ENCODE measurements at regions not wholly inside any gene's neighbourhood (a gene's known extent, or its start where the extent isn't known, plus 50 kb on each side); places are given as distances from the start of the nearest gene placed in this dataset.

DNA sequence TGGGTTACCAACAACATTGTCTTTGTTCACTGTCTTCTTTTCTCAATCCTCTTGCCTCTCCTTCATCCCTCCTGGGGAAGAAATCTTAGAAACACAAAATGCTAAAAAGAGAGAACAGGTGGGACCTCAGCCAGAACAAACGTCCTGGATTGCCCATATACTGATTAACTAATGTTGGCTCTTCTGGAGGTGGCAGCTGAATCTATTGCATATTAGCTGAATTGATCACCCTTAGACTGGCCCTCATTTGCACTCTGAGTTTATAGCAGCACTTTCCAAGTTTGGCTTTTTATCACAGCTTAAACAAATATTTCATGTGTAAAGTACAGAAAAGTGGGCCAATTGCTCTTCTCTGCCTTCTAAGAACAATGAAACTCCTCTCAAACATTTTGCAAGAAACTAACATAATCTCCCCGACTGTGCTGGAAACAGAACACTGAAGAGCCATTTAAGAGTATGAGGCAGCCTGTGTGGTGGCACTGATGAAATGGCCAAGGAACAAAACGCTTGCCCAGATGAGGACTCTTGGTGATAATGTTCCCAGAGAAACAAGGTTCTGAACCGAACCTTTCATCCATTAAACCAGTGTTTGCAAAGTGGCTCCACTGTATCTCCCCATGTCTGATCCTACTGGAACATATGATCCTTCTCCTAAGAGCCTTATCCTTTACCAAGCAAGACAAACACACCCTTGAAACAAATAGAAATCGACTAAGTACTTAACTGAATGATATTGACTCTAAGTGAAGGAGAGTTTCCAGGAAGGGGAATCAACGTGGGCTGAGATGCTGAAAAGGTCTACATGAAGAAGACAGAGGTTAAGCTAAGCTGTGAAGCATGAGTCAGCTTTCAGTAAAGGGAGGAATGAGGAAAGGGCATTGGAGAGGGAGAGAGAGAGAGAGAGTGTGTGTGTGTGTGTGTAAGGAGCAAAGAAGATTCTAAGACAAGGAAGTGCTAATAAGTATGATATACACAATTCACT is 83.2 kb upstream of the LIFR start:
- DNase-seq (ENCODE audit: low spot score in 2 of 2) = no peak
- intact Hi-C loops (cut with DNase I; ENCODE audit: low total_unique reads) = no loop called here
- no peak overlapping the region for H3K4me3 ChIP-seq (ENCODE audit: low read depth, poor library complexity, severe bottlenecking)
- no peak for TF ChIP-seq POLR2A (IDR thresholded peaks at IDR 0.05)
- TF ChIP-seq, protein P1, sequence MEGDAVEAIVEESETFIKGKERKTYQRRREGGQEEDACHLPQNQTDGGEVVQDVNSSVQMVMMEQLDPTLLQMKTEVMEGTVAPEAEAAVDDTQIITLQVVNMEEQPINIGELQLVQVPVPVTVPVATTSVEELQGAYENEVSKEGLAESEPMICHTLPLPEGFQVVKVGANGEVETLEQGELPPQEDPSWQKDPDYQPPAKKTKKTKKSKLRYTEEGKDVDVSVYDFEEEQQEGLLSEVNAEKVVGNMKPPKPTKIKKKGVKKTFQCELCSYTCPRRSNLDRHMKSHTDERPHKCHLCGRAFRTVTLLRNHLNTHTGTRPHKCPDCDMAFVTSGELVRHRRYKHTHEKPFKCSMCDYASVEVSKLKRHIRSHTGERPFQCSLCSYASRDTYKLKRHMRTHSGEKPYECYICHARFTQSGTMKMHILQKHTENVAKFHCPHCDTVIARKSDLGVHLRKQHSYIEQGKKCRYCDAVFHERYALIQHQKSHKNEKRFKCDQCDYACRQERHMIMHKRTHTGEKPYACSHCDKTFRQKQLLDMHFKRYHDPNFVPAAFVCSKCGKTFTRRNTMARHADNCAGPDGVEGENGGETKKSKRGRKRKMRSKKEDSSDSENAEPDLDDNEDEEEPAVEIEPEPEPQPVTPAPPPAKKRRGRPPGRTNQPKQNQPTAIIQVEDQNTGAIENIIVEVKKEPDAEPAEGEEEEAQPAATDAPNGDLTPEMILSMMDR (IDR thresholded peaks at IDR 0.05) = no peak
- WGBS, 2 donors = 63 to 69% methylated on average over 6 of the region's 6 CpGs

DNA sequence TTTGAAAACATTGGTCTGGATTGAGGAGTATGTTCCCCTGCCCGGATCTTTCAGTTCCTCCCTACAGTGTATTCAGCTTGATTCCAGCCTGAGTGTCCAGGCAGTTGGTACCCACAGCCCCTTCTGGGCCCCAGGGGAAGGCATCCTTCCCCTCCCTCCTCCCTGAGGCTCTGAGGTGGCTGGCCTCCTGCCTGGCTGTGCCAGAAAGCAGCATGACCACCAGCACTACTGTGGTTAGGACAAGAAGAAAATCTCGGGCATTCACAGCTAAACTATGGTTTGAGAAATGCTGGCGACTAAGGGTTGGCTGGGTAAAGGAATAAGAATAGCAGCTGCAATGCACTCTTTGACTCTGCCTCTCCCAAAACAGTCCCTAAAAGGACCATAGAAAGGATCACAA is 84.6 kb upstream of the LIFR start:
- TF ChIP-seq, protein P1 (IDR thresholded peaks at IDR 0.05) = no peak
- TF ChIP-seq POLR2A (IDR thresholded peaks at IDR 0.05) = no peak
- WGBS, 2 donors = 80 to 85% methylated on average over 3 of the region's 3 CpGs
- intact Hi-C loops (cut with DNase I; ENCODE audit: low total_unique reads) = no loop called here
- H3K4me3 ChIP-seq (ENCODE audit: low read depth, poor library complexity, severe bottlenecking) = no peak overlapping the region
- DNase-seq (ENCODE audit: low spot score in 2 of 2) = no peak

DNA sequence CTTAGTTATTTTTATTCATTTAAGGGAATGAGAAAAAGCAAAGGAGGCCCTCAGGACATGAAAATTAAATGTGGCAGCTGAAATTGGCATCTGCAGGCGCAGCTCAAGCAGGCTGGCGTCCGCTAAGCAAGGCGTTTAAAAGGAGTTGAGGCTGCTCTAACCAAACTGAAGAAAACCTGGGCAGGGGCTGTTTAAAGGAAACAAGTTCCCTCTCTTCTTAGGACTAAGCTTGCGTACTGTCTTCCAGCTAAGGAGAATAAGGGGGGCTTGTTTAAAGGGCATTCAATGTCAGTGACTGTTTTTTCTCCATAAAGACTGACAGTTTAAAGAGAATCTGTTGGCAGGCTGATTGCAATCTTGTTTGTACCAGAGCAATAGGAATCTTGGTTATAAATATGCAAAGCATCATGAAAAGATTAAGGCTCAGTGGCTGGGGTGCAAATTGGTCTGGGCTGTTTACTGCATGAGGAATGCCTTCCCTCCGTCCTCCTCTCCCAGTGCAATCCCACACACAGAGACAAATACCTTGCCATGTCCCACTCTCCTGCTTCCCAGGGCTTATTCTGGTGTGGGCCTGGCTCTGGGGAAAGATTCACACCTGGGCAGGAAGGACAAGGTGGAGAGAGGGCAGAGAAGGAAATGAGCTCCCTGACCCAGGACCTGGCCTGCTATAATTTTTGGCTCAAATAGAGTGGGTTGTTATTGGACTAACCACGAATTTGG is 85.9 kb upstream of the LIFR start:
- no peak for TF ChIP-seq POLR2A (IDR thresholded peaks at IDR 0.05)
- TF ChIP-seq, protein P1 (IDR thresholded peaks at IDR 0.05) = no peak
- no peak for DNase-seq (ENCODE audit: low spot score in 2 of 2)
- 44 to 47% methylated on average over 7 of the region's 7 CpGs for WGBS, 2 donors
- no peak overlapping the region for H3K4me3 ChIP-seq (ENCODE audit: low read depth, poor library complexity, severe bottlenecking)
- intact Hi-C loops (cut with DNase I; ENCODE audit: low total_unique reads) = no loop called here

DNA sequence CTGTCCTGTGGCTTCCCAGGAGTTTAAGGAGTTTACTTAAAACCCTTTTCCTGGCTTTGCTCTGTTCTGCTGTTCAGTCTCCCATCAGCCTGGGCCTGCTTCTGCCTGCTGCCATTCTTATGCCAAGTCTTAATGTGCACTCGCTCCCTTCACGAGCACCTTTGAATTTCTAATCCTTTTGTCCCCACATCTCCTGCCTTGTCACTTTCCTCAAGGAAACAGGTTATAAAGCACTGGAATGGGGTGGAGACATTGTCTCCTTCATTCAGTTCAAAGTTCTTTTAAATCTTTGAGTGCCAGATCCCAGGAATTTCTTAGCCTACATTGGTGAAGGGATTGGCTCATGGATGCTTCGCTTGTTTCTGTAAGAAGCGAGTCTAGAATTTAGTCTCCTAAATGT is 87.2 kb upstream of the LIFR start:
- no peak for DNase-seq (ENCODE audit: low spot score in 2 of 2)
- 92 to 97% methylated on average over 4 of the region's 4 CpGs for WGBS, 2 donors
- TF ChIP-seq POLR2A (IDR thresholded peaks at IDR 0.05) = no peak
- TF ChIP-seq, protein P1 (IDR thresholded peaks at IDR 0.05) = no peak
- intact Hi-C loops (cut with DNase I; ENCODE audit: low total_unique reads) = no loop called here
- no peak overlapping the region for H3K4me3 ChIP-seq (ENCODE audit: low read depth, poor library complexity, severe bottlenecking)

DNA sequence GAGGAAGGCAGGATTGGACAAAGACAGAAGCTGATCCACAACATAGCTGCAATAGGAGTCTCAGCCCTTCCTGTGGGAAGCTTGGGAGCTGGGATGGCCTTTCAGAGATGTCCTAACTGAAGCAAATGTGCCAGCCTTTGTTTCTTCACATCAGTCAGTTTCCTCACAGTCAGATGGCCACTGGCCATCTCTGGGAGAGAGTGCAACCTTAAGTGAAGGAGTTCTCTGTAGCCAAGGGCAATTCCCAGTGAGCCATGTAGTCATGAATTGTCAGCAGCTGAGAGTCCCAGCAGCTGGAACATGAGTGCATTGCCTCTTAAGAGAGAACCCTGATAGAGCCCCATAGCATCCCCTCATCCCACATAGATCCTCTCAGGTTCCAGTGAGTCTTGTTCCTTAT is 89.1 kb upstream of the LIFR start:
- no peak overlapping the region for H3K4me3 ChIP-seq (ENCODE audit: low read depth, poor library complexity, severe bottlenecking)
- TF ChIP-seq POLR2A (IDR thresholded peaks at IDR 0.05) = no peak
- TF ChIP-seq, protein P1 (IDR thresholded peaks at IDR 0.05) = no peak
- peak in 1 of 2 donors; percentile 22 for DNase-seq (ENCODE audit: low spot score in 2 of 2)
- intact Hi-C loops (cut with DNase I; ENCODE audit: low total_unique reads) = no loop called here

All from lower leg skin (tissue), 4 donors.